DOHH2 (cell line): ENCODE measurements at regions not wholly inside any gene's neighbourhood (a gene's known extent, or its start where the extent isn't known, plus 50 kb on each side); places are given as distances from the start of the nearest gene placed in this dataset.

Experiments
- CTCF ChIP-seq: fragments of 200-600 bp; sonication (generic); IDR thresholded peaks from one replicate; pipeline ENCODE4 v1.5.1; 2014; ENCODE audit warnings: antibody characterized with exemption, mild to moderate bottlenecking, low read depth, low read length; ENCODE audit not compliant: poor library complexity, severe bottlenecking
- EZH2phosphoT487 ChIP-seq: fragments of 200-600 bp; sonication (generic); IDR thresholded peaks from 2 replicates; pipeline ENCODE4 v1.6.1; 2017; ENCODE audit warnings: borderline replicate concordance, mild to moderate bottlenecking, antibody characterized with exemption, low read length, moderate library complexity, mixed read lengths

- TF ChIP-seq CTCF, result no peak
- TF ChIP-seq EZH2phosphoT487, result no peak
Observed at GRCh38 chr13:19020988-19021387, 160.6 kb downstream of the TUBA3C start.
